ENCODE measurements at regions not wholly inside any gene's neighbourhood (a gene's known extent, or its start where the extent isn't known, plus 50 kb on each side); places are given as distances from the start of the nearest gene placed in this dataset.

GRCh38 chr11:119964136-119965025, 173.5 kb downstream of the TRIM29 start:
- no peak for TF ChIP-seq POLR2AphosphoS5 (IDR thresholded peaks at IDR 0.05; ENCODE audit: low read depth, low read length)
- no peak for TF ChIP-seq POLR2A (IDR thresholded peaks at IDR 0.05; ENCODE audit: low read depth, low read length)
